ENCODE measurements at regions not wholly inside any gene's neighbourhood (a gene's known extent, or its start where the extent isn't known, plus 50 kb on each side); places are given as distances from the start of the nearest gene placed in this dataset.

DNA sequence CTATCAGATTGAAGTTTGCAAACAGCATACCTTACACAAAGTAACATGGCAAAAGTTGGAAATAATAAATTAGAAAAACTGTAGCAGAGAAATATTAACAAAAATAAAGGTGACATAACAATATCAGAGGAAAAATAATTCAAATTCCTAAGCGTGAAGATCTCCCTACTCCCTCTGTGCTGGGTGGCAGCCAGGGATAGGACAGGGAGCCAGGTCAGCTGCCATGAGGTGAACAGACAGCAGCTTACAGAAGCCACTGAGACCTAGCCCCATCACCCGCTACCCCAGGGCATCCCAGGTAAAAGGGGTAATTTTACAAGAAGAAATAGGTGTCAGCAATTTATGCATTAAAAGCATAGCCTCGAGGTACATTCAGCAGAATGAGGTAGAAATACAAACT is 423.8 kb upstream of the HS6ST1 start:
- Histone ChIP-seq H3K27me3 (ENCODE audit: control insufficient read depth, insufficient read depth, low read length, poor library complexity, severe bottlenecking) (no peaks in the 10 kb centered on the region), H3K36me3 (ENCODE audit: control insufficient read depth, insufficient read depth, low read length) (no peaks in the 10 kb centered on the region), H3K4me3 (ENCODE audit: insufficient read depth, low read depth, low read length) (no peak overlapping the region), H3K9me3 (ENCODE audit: control insufficient read depth, low read length) (no peaks in the 10 kb centered on the region), H3K4me1 (ENCODE audit: control insufficient read depth, insufficient read depth, low read length) (no peaks in the 10 kb centered on the region), H3K27ac (ENCODE audit: insufficient read depth, low read depth, low read length, poor library complexity, severe bottlenecking) (no peak overlapping the region)
- 89 to 92% methylated on average over 3 of the region's 3 CpGs for WGBS, 2 experiments

DNA sequence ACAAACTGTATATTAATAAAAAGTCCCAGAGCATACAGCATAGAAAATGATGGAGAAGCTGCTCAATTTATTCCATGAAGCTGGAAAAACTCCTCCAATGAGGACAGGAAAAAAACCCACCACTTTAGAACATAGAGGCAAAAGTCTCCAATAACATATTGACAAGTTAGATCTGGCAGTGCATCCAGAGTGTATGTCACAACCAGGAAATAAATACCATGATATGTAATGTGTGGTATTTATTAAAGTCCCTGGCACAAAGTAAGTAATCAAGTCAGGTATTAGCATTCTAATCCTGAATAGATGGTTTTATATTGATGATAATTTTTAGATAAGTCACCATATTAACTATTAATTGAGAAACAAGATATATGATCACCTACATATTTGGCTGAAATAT is 427.3 kb upstream of the HS6ST1 start:
- Histone ChIP-seq H3K9me3 (ENCODE audit: control insufficient read depth, low read length) (no peaks in the 10 kb centered on the region), H3K4me1 (ENCODE audit: control insufficient read depth, insufficient read depth, low read length) (no peaks in the 10 kb centered on the region), H3K4me3 (ENCODE audit: insufficient read depth, low read depth, low read length) (no peak overlapping the region), H3K27ac (ENCODE audit: insufficient read depth, low read depth, low read length, poor library complexity, severe bottlenecking) (no peak overlapping the region), H3K36me3 (ENCODE audit: control insufficient read depth, insufficient read depth, low read length) (no peaks in the 10 kb centered on the region), H3K27me3 (ENCODE audit: control insufficient read depth, insufficient read depth, low read length, poor library complexity, severe bottlenecking) (no peaks in the 10 kb centered on the region)

DNA sequence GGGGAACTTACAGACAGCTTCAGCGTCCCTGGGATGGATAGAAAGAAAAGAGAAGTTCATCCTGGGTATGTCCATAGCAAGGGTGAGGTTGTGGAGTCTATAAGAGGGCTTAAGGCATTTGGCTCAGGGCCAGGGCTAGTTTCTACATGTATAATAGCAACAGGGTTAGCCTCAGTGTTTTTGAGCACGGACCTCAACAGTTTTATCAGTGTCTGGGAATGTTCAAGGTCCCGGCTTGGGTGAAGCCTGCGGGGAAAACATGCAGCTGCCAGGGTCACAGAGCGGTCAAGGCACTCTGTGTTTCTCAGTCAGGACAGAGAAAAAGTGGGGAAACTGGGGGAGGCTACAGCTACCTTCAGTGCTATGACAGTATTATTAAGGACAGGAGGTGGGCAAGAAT is 427.7 kb upstream of the HS6ST1 start:
- whole genome bisulfite sequencing, 2 experiments: 92 to 93% methylated on average over 5 of the region's 5 CpGs
- no peaks in the 10 kb centered on the region for H3K27me3 ChIP-seq (ENCODE audit: control insufficient read depth, insufficient read depth, low read length, poor library complexity, severe bottlenecking)
- H3K4me1 ChIP-seq (ENCODE audit: control insufficient read depth, insufficient read depth, low read length): no peaks in the 10 kb centered on the region
- no peaks in the 10 kb centered on the region for H3K9me3 ChIP-seq (ENCODE audit: control insufficient read depth, low read length)
- H3K27ac ChIP-seq (ENCODE audit: insufficient read depth, low read depth, low read length, poor library complexity, severe bottlenecking): no peak overlapping the region
- no peak overlapping the region for H3K4me3 ChIP-seq (ENCODE audit: insufficient read depth, low read depth, low read length)
- no peaks in the 10 kb centered on the region for H3K36me3 ChIP-seq (ENCODE audit: control insufficient read depth, insufficient read depth, low read length)

DNA sequence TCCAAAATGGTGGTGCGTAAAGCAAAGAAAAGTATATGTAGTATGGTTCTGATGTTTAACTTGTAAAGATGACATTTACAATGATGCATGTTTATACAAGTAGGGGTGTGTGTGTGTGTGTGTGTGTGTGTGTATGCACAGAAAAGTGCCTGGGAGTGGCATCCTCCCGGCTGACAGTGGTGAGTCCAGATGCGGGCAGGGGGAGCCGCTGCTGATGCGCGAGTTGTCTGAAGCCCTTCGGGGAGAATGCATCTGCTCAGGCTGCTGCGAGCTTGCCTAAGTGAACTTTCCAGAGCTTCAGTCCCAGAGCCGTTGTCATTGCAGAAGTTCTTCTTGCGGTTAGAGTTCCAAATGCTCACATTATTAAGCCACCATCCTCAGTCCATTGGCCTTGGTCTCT is 429.7 kb upstream of the HS6ST1 start:
- Histone ChIP-seq H3K27me3 (ENCODE audit: control insufficient read depth, insufficient read depth, low read length, poor library complexity, severe bottlenecking) (no peaks in the 10 kb centered on the region), H3K27ac (ENCODE audit: insufficient read depth, low read depth, low read length, poor library complexity, severe bottlenecking) (no peak overlapping the region), H3K4me1 (ENCODE audit: control insufficient read depth, insufficient read depth, low read length) (no peaks in the 10 kb centered on the region), H3K36me3 (ENCODE audit: control insufficient read depth, insufficient read depth, low read length) (no peaks in the 10 kb centered on the region), H3K9me3 (ENCODE audit: control insufficient read depth, low read length) (no peaks in the 10 kb centered on the region), H3K4me3 (ENCODE audit: insufficient read depth, low read depth, low read length) (no peak overlapping the region)
- 93 to 95% methylated on average over 10 of the region's 10 CpGs for WGBS, 2 experiments

DNA sequence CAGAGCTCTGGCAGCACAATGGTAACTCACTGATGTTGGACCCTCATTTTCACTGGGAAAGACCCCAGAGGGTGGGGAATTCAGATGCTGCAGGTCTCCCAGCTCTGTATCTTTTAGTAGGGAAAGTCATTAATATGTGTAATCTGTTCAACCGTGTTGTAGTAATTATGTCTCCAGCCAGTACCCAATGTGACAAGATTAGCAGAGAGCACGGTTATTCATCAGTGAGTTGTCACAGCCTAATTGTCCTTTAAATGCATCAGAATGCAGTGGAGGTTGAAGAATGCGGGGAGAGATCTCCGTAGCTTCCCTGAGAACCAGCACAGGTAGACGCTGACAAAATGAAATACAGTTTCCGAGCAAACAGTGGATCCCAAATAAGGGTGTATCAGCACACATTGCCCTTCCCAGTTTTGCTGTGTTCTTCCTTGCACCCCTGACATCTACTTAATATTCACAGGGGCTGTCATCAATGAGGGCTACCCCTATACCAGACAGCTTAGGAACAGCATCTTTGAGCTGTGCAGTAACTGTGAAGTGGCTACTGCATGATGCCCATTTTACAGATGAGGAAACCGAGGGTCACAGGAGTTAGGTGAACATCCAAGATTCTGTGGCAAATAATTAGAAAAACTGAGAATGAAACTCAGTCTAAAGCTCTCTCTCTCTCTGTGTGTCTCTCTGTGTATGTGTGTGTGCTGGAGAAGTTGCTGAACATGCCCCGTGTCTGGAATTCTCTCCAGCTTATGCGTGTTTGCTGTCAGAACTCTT is 430.4 kb upstream of the HS6ST1 start:
- Histone ChIP-seq H3K27ac (ENCODE audit: insufficient read depth, low read depth, low read length, poor library complexity, severe bottlenecking) (no peak overlapping the region), H3K36me3 (ENCODE audit: control insufficient read depth, insufficient read depth, low read length) (no peaks in the 10 kb centered on the region), H3K4me1 (ENCODE audit: control insufficient read depth, insufficient read depth, low read length) (no peaks in the 10 kb centered on the region), H3K9me3 (ENCODE audit: control insufficient read depth, low read length) (no peaks in the 10 kb centered on the region), H3K27me3 (ENCODE audit: control insufficient read depth, insufficient read depth, low read length, poor library complexity, severe bottlenecking) (no peaks in the 10 kb centered on the region), H3K4me3 (ENCODE audit: insufficient read depth, low read depth, low read length) (no peak overlapping the region)
- WGBS, 2 experiments: 87 to 89% methylated on average over 9 of the region's 9 CpGs

DNA sequence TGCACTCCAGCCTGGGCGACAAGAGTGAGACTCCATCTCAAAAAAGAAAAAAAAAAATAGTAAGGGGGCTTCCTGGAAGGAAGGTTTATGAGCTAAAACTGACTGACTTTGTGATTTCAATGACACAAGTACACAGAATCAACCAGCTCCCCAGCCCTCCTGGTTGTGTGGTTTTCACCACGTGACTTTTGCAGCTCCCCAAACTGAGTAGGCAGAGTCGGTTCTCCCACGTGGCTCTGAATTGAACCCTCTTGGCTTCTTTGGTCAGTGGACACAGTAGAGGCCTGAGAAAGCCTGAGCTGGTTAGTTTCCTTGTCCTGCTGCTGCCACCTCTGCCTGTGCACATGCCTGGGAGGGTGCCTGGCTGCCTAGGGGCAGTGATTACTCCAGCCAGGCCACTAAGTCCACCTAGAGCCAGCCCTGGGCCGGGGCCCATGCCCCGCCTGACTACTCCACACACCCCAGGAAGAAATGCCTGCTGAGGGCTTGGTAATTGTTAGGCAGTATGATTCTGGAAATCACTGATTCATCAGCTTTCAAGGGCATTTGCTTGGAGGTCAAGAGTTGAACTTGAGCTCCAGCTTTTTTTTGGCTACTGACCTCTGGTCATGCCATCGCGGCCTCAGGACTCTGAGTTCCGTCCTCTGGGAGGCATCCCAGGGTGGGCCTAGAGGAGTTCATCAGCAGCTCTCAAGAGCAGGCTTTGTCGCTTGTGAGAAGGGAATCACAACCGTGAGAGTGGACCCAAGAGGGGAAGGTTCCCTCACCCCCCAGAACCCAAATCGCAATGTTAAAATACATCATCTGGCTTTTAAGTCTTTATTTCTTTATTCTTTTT is 431.9 kb upstream of the HS6ST1 start:
- no peaks in the 10 kb centered on the region for H3K27me3 ChIP-seq (ENCODE audit: control insufficient read depth, insufficient read depth, low read length, poor library complexity, severe bottlenecking)
- no peaks in the 10 kb centered on the region for H3K4me1 ChIP-seq (ENCODE audit: control insufficient read depth, insufficient read depth, low read length)
- 90 to 94% methylated on average over 11 of the region's 12 CpGs for WGBS, 2 experiments

DNA sequence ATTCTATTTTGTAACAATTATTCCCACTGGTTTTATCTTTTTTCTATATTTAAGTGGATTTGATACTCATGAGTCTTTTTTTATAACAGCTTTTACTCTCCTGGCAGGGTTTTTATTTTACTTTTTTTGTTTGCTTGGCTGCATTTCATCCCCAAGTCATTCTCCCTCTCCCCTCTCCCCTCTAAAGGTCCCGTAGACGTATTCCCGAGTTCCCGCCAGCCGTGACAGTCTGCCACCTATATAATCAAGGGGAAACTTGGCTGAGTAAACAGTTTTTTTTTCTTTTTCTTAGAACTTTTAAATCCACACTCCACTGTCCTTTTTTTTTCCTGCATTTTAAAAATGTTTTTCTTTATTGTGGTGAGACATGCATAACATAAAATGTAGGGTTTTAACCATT is 433.1 kb upstream of the HS6ST1 start:
- 92 to 98% methylated on average over 5 of the region's 5 CpGs for WGBS, 2 experiments
- H3K27me3 ChIP-seq (ENCODE audit: control insufficient read depth, insufficient read depth, low read length, poor library complexity, severe bottlenecking): no peaks in the 10 kb centered on the region
- no peaks in the 10 kb centered on the region for H3K9me3 ChIP-seq (ENCODE audit: control insufficient read depth, low read length)
- no peak overlapping the region for H3K4me3 ChIP-seq (ENCODE audit: insufficient read depth, low read depth, low read length)
- H3K27ac ChIP-seq (ENCODE audit: insufficient read depth, low read depth, low read length, poor library complexity, severe bottlenecking): no peak overlapping the region
- H3K4me1 ChIP-seq (ENCODE audit: control insufficient read depth, insufficient read depth, low read length): no peaks in the 10 kb centered on the region
- H3K36me3 ChIP-seq (ENCODE audit: control insufficient read depth, insufficient read depth, low read length): no peaks in the 10 kb centered on the region

More for the DNA sequence above, 431.9 kb upstream of the HS6ST1 start:
- H3K36me3 ChIP-seq (ENCODE audit: control insufficient read depth, insufficient read depth, low read length): no peaks in the 10 kb centered on the region
- H3K9me3 ChIP-seq (ENCODE audit: control insufficient read depth, low read length): no peaks in the 10 kb centered on the region
- no peak overlapping the region for H3K4me3 ChIP-seq (ENCODE audit: insufficient read depth, low read depth, low read length)
- H3K27ac ChIP-seq (ENCODE audit: insufficient read depth, low read depth, low read length, poor library complexity, severe bottlenecking): no peak overlapping the region

DNA sequence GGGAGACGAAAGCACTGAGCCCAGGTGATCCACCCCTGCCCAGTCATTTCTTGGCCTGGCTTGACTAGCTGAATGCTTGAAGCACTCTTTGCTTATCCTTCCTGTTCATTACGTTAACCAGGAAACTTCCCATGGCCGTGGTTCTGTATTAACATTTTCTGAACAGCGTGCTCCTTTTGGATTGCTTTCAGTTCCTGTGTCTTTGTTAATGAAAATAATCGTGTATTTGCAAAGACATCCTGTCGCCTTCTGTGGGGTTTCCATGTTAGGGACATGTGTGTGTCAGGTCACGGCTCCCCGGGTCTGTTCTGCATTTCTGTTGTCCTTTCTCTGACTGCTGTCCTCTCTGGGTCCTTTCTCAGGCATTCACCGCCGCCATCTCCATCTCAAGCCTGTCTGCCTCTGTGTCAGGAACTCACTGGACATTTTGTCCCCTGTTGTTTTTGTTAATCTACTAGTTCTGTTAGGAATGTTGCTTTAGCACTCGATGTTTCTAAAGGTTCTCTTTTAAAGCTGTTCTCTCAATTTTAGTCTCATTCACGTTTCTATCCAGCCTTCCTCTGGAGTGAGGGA is 434.1 kb upstream of the HS6ST1 start:
- 92 to 94% methylated on average over 12 of the region's 12 CpGs for WGBS, 2 experiments
- Histone ChIP-seq H3K4me1 (ENCODE audit: control insufficient read depth, insufficient read depth, low read length) (no peaks in the 10 kb centered on the region), H3K27me3 (ENCODE audit: control insufficient read depth, insufficient read depth, low read length, poor library complexity, severe bottlenecking) (no peaks in the 10 kb centered on the region), H3K4me3 (ENCODE audit: insufficient read depth, low read depth, low read length) (no peak overlapping the region), H3K9me3 (ENCODE audit: control insufficient read depth, low read length) (no peaks in the 10 kb centered on the region), H3K36me3 (ENCODE audit: control insufficient read depth, insufficient read depth, low read length) (no peaks in the 10 kb centered on the region), H3K27ac (ENCODE audit: insufficient read depth, low read depth, low read length, poor library complexity, severe bottlenecking) (no peak overlapping the region)

DNA sequence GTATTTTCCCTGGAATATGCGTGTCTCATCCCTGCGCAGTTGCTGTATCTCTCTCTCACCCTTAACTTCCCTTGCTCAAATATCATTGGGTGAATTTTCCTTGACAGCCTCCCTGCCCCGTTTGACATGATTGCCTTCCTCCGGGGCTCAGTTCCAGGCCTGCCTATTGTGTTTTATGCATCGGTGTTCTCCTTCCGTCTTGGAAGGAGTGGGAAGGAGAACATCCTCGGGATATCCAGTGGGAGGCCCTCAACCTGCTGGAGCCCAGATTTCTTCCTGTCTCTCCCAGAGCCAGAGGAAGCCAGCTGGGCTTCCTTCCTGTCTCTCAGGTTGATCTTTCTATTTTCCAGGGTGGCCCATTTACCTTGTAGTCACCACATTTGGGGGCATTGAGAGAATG is 434.7 kb upstream of the HS6ST1 start:
- 85 to 89% methylated on average over 7 of the region's 7 CpGs for WGBS, 2 experiments
- Histone ChIP-seq H3K27ac (ENCODE audit: insufficient read depth, low read depth, low read length, poor library complexity, severe bottlenecking) (no peak overlapping the region), H3K4me1 (ENCODE audit: control insufficient read depth, insufficient read depth, low read length) (no peaks in the 10 kb centered on the region), H3K4me3 (ENCODE audit: insufficient read depth, low read depth, low read length) (no peak overlapping the region), H3K36me3 (ENCODE audit: control insufficient read depth, insufficient read depth, low read length) (no peaks in the 10 kb centered on the region), H3K9me3 (ENCODE audit: control insufficient read depth, low read length) (no peaks in the 10 kb centered on the region), H3K27me3 (ENCODE audit: control insufficient read depth, insufficient read depth, low read length, poor library complexity, severe bottlenecking) (no peaks in the 10 kb centered on the region)

DNA sequence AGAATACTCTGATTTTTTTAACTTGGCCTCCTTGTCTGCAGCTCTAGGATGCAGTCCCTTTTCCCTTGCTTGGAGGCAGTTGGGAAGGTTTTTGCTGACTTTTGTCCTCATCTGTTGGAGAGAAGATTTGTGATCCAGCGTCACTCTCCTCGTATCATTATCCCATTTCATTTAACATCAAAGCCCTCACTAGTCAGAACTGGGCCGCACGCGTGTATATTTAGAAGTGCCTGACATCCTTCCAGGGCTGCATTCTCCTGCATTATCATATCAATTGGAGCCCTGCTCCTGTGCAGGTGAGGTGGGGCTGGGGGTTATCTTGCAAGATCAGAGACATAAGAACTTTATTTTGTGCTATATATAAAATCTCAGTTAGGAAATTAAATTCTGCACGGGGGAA is 435.1 kb upstream of the HS6ST1 start:
- H3K4me3 ChIP-seq (ENCODE audit: insufficient read depth, low read depth, low read length): no peak overlapping the region
- H3K27ac ChIP-seq (ENCODE audit: insufficient read depth, low read depth, low read length, poor library complexity, severe bottlenecking): no peak overlapping the region
- H3K36me3 ChIP-seq (ENCODE audit: control insufficient read depth, insufficient read depth, low read length): no peaks in the 10 kb centered on the region
- no peaks in the 10 kb centered on the region for H3K27me3 ChIP-seq (ENCODE audit: control insufficient read depth, insufficient read depth, low read length, poor library complexity, severe bottlenecking)
- no peaks in the 10 kb centered on the region for H3K4me1 ChIP-seq (ENCODE audit: control insufficient read depth, insufficient read depth, low read length)
- 83 to 88% methylated on average over 6 of the region's 6 CpGs for WGBS, 2 experiments
- H3K9me3 ChIP-seq (ENCODE audit: control insufficient read depth, low read length): no peaks in the 10 kb centered on the region
